Naive thymus-derived CD8-positive, alpha-beta T cell (primary cell): ENCODE measurements at regions not wholly inside any gene's neighbourhood (a gene's known extent, or its start where the extent isn't known, plus 50 kb on each side); places are given as distances from the start of the nearest gene placed in this dataset.
"Not testable (repeated sequence)": the region's sequence is repeated elsewhere in the genome, so short reads cannot be mapped to it uniquely, and the experiment has no call there.

Experiments
- ATAC-seq, 2 donors: fragments of 150-1000 bp; cut with Tn5 transposase in 1 of 2; sonication (Bioruptor Pico), chemical (Tn5 transposase) in 1 of 2; 1 replicate in 1 of 2; 2 replicates in 1 of 2; pipeline ENCODE4 v1.10.0; 2021; ENCODE audit warnings: mild to moderate bottlenecking in 2 of 2, moderate library complexity in 2 of 2
- POLR2A ChIA-PET: fragments of 350-600 bp; sonication (Branson Sonifier 250); formaldehyde crosslinking; loops from one replicate; lab custom pipeline; 2021; ENCODE audit warnings: antibody characterized with exemption; lab: Charles Lee
- DNase-seq, 10 donors: peaks; one replicate each; pipeline versions ENCODE4 v3.0.0 to v3.0.0-alpha.2; 2020 to 2022
- H3K27ac Mint-ChIP-seq, 10 donors: one replicate each; pipeline ENCODE4 v1.8.0; 2020 to 2022; ENCODE audit warnings: mild to moderate bottlenecking in 10 of 10, mixed read lengths in 10 of 10, moderate library complexity in 4 of 10, inconsistent platforms in 1 of 10
- H3K27me3 Mint-ChIP-seq, 5 donors: one replicate each; pipeline ENCODE4 v1.8.0; 2021 to 2022; ENCODE audit warnings: mixed read lengths in 5 of 5
- H3K36me3 Mint-ChIP-seq, 3 donors: one replicate each; pipeline ENCODE4 v1.8.0; 2020 to 2022; ENCODE audit warnings: mixed read lengths in 3 of 3, mild to moderate bottlenecking in 2 of 3, inconsistent platforms in 1 of 3
- H3K4me1 Mint-ChIP-seq, 4 donors: one replicate each; pipeline ENCODE4 v1.8.0; 2021 to 2022; ENCODE audit warnings: mixed read lengths in 4 of 4
- H3K4me3 Mint-ChIP-seq, 10 donors: one replicate each; pipeline ENCODE4 v1.8.0; 2020 to 2022; ENCODE audit warnings: mild to moderate bottlenecking in 10 of 10, mixed read lengths in 10 of 10, moderate library complexity in 6 of 10, inconsistent platforms in 1 of 10
- H3K9me3 Mint-ChIP-seq, 9 donors: one replicate each; pipeline ENCODE4 v1.8.0; 2020 to 2022; ENCODE audit warnings: mixed read lengths in 9 of 9, mild to moderate bottlenecking in 3 of 9, inconsistent platforms in 1 of 9, moderate library complexity in 1 of 9

DNA sequence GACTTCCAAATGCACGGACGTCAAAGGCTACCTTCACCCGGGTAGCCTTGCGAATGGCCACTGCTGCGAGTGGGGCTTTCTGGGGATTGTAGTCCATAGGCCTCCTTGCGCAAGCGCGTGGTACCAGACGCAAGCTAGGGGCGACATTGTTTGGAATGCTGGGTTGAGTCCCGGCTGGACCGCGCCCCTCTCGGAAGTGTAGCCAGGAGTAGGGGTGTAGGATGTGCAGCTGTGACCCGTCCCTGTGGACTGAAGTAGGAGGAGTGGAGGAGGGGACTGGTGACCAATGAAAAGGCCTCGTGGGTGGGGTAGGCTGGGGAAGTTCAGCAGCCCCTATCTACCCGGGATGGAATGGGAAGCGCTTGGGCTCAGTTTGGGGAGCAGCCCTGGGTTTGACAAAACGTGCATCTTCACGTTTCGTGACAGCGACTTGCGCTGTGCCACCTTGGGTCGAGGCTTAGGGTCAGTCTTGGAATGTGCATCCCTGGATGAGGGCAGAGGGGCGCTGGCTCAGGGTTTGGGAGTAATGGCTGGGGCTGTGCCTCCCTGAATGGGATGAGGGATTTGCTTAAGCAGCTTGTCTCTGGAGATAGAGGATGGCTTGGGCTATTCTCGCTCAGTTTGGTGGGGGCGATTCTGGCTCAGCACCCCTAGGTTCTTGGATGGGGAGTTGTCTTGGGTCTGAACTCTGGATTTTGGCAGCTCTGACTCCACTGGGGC, 111.8 kb upstream of the GPR39 start:
- peak in 1 of 10 donors; percentile 4 for DNase-seq
- Mint-ChIP-seq H3K4me1 (peaks cover 0 to 12% (median 10%) of the 10 kb centered on the region in 4 donors), H3K4me3 (peak overlapping the region in 3 of 10 donors; percentile 20 to 29 (median 26))
- H3K9me3 Mint-ChIP-seq, H3K27ac Mint-ChIP-seq, POLR2A ChIA-PET, H3K27me3 Mint-ChIP-seq, H3K36me3 Mint-ChIP-seq, ATAC-seq: not testable (repeated sequence)

DNA sequence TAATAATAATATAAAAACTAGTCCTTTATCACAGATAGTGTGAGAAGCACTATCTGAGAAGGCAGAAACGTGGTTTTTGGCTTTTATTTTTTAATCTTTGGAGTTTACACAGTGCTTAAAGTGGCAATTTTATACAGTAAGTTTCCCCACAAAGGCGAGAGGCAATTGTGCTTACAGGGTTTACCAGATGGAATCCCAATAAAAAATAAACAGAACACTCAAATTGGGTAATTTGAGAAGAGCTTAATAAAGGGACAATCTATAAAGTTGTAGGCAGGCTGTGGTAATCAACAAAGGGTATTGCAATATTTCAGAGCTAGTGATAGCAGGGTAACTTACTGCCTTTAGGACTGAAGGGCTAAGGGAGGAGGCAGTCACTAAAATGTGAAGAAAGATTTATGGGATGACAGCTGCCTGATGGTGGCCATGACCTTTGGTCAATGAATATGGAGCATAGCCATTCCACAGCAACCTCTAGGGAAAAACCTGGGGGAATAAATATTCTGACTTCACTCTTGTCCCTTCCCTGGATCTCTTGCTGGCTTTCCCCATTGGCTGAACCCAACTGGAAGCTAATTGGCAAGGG, 108.9 kb upstream of the GPR39 start:
- H3K36me3 Mint-ChIP-seq, H3K9me3 Mint-ChIP-seq, ATAC-seq, H3K4me1 Mint-ChIP-seq, H3K27me3 Mint-ChIP-seq, DNase-seq, POLR2A ChIA-PET, H3K27ac Mint-ChIP-seq, H3K4me3 Mint-ChIP-seq: not testable (repeated sequence)

- ATAC-seq, H3K4me3 Mint-ChIP-seq, H3K27ac Mint-ChIP-seq, H3K9me3 Mint-ChIP-seq, DNase-seq, H3K36me3 Mint-ChIP-seq, POLR2A ChIA-PET, H3K27me3 Mint-ChIP-seq, H3K4me1 Mint-ChIP-seq: not testable (repeated sequence)
Observed at GRCh38 chr2:132309203-132309602, 107.4 kb upstream of the GPR39 start.

GRCh38 chr2:132315546-132315945, 101.1 kb upstream of the GPR39 start:
- POLR2A ChIA-PET, H3K27ac Mint-ChIP-seq, H3K4me1 Mint-ChIP-seq, H3K9me3 Mint-ChIP-seq, H3K36me3 Mint-ChIP-seq, H3K4me3 Mint-ChIP-seq, DNase-seq, ATAC-seq, H3K27me3 Mint-ChIP-seq: not testable (repeated sequence)

DNA sequence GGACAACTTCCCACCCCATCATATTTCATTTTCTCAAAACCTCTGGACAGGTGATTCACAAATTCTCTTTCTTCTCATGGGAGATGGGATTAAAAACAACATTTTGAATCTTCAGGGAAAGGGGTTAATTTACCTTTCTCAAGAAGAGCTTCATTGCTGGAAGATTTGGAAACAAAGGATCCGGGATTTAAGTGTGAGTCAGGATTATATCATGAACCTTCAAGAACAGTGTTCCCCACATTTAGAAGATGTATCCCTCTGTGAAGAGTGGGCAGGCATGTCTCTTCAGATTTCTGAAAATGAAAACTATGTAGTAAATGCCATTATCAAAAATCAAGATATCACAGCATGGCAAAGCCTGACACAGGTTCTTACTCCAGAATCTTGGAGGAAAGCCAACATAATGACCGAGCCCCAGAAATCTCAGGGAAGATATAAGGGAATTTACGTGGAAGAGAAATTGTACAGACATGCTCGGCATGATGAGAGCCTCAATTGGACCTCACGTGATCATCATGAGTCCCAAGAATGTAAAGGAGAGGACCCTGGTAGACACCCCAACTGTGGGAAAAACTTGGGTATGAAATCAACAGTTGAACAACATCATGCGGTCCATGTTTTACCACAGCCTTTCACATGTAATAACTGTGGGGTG, 99.5 kb upstream of the GPR39 start:
- not testable (repeated sequence) for H3K9me3 Mint-ChIP-seq

DNA sequence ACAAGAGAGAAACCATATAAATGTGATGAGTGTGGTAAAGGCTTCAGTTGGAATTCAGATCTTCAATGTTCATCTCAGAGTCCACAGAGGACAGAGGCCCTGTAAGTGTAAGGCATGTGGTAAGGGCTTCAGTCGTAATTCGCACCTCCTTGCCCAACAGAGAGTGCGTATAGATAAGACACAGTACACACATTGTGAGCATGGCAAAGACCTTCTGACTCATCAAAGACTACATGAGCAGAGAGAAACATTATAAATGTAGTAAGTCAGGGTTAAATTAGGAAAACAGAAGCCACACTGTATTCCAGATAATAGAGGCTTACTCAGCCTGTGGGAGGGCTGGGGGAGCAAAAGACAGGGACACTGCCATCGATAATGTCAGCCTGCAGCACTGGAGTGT, 98.1 kb upstream of the GPR39 start:
- H3K4me1 Mint-ChIP-seq, H3K4me3 Mint-ChIP-seq, ATAC-seq, H3K9me3 Mint-ChIP-seq, H3K36me3 Mint-ChIP-seq, H3K27me3 Mint-ChIP-seq, DNase-seq, H3K27ac Mint-ChIP-seq, POLR2A ChIA-PET: not testable (repeated sequence)

More for the DNA sequence above, 99.5 kb upstream of the GPR39 start:
- ATAC-seq, H3K4me3 Mint-ChIP-seq, POLR2A ChIA-PET, H3K27ac Mint-ChIP-seq, H3K36me3 Mint-ChIP-seq, H3K27me3 Mint-ChIP-seq, H3K4me1 Mint-ChIP-seq, DNase-seq: not testable (repeated sequence)

GRCh38 chr2:132324005-132324404, 92.6 kb upstream of the GPR39 start:
- POLR2A ChIA-PET, result not testable (repeated sequence)

GRCh38 chr2:132332345-132333033, 84.1 kb upstream of the GPR39 start:
- POLR2A ChIA-PET, H3K9me3 Mint-ChIP-seq, DNase-seq, H3K27me3 Mint-ChIP-seq, ATAC-seq, H3K36me3 Mint-ChIP-seq, H3K27ac Mint-ChIP-seq, H3K4me1 Mint-ChIP-seq, H3K4me3 Mint-ChIP-seq: not testable (repeated sequence)

More at GRCh38 chr2:132324005-132324404, 92.6 kb upstream of the GPR39 start:
- not testable (repeated sequence) for H3K36me3 Mint-ChIP-seq, H3K4me1 Mint-ChIP-seq, H3K9me3 Mint-ChIP-seq, ATAC-seq, H3K27me3 Mint-ChIP-seq, DNase-seq, H3K4me3 Mint-ChIP-seq, H3K27ac Mint-ChIP-seq

DNA sequence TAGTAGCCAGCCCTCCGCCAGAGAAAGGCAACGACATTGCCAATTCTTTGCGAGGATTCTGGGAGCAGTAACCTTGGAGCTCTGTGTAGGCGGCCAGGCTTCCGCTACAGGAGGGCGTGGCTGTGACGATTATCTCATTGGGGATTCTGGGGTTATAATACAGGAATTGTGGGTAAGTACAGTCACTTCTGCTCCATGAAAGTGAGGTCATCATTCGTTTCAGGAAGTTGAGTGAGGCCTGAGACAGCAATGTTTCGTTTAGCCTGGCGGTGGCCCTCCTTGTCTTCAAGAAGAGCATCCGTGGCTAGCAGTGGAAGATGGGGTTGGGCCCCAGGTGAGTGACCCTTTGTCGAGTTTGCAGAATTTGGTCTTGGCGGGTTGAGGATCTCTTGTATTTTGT, 79.5 kb upstream of the GPR39 start:
- H3K27me3 Mint-ChIP-seq, H3K9me3 Mint-ChIP-seq, DNase-seq, H3K36me3 Mint-ChIP-seq, H3K4me1 Mint-ChIP-seq, ATAC-seq, POLR2A ChIA-PET, H3K4me3 Mint-ChIP-seq, H3K27ac Mint-ChIP-seq: not testable (repeated sequence)

- H3K4me3 Mint-ChIP-seq, POLR2A ChIA-PET, H3K36me3 Mint-ChIP-seq: not testable (repeated sequence)
Observed at GRCh38 chr2:132337844-132338243, 78.8 kb upstream of the GPR39 start.

GRCh38 chr2:132347041-132347780, 69.4 kb upstream of the GPR39 start:
- H3K27ac Mint-ChIP-seq, ATAC-seq, H3K4me1 Mint-ChIP-seq, H3K36me3 Mint-ChIP-seq, POLR2A ChIA-PET, DNase-seq, H3K9me3 Mint-ChIP-seq: not testable (repeated sequence)
- Mint-ChIP-seq H3K4me3 (peak overlapping the region in 1 of 10 donors; percentile 18), H3K27me3 (peaks cover 7 to 50% (median 14%) of the 10 kb centered on the region in 5 donors)

More at GRCh38 chr2:132337844-132338243, 78.8 kb upstream of the GPR39 start:
- not testable (repeated sequence) for H3K9me3 Mint-ChIP-seq, H3K27me3 Mint-ChIP-seq, H3K4me1 Mint-ChIP-seq, ATAC-seq, DNase-seq, H3K27ac Mint-ChIP-seq

DNA sequence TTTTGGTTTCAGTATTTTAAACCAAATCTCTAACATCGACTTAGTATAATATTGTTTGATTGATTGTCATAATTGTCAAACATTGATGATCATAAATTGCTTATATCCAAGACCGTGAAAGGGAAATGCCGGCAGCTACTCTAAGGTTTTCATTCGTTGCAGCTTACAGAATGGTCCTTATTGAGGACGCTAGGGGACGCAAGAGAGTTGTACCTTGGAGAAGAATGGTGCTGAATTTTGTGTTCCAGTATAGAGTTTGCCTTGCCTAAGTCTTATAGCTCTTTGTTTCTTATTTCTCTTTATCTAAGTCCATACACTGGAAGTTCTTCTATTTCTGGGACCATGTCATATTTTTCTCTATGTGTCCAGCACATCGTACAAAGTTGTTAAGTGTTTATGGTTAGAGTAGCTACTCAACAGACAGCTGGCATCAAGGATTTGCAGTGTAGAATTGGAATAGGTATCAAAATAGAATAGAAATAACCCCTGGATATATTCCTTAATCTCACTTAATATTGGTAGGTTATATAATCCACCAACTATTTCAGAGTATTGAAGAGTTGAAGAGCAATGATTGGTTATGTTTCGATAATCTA, 67.4 kb upstream of the GPR39 start:
- H3K4me1 Mint-ChIP-seq, H3K9me3 Mint-ChIP-seq, POLR2A ChIA-PET, ATAC-seq, H3K27ac Mint-ChIP-seq, H3K36me3 Mint-ChIP-seq, H3K4me3 Mint-ChIP-seq, DNase-seq: not testable (repeated sequence)
- H3K27me3 Mint-ChIP-seq, result peaks cover 9 to 51% (median 19%) of the 10 kb centered on the region in 5 donors
